Upper lobe of left lung (tissue), 6 donors: ENCODE measurements at regions not wholly inside any gene's neighbourhood (a gene's known extent, or its start where the extent isn't known, plus 50 kb on each side); places are given as distances from the start of the nearest gene placed in this dataset.

Experiments
- ATAC-seq, 2 donors: fragments of 200-7000 bp; cut with Tn5 transposase; one replicate each; pipeline ENCODE4 v1.9.1; 2022; ENCODE audit warnings: mild to moderate bottlenecking in 2 of 2, moderate library complexity in 2 of 2; ENCODE audit not compliant: low FRiP score in 2 of 2
- DNase-seq, 2 donors: peaks; one replicate each; pipeline ENCODE4 v3.0.0-alpha.2; 2019 to 2020
- H3K27ac ChIP-seq, 4 donors: fragments of 200-600 bp; sonication (generic); one replicate each; pipeline ENCODE4 v1.5.1; 2016 to 2019
- H3K27me3 ChIP-seq, 4 donors: fragments of 200-600 bp; sonication (generic); one replicate each; pipeline ENCODE4 v1.5.1; 2017 to 2019
- H3K36me3 ChIP-seq, 4 donors: fragments of 200-600 bp; sonication (generic); one replicate each; pipeline ENCODE4 v1.5.1; 2016 to 2019
- H3K4me1 ChIP-seq, 4 donors: fragments of 200-600 bp; sonication (generic); one replicate each; pipeline ENCODE4 v1.5.1; 2018 to 2019
- H3K4me3 ChIP-seq, 4 donors: fragments of 200-600 bp; sonication (generic); one replicate each; pipeline ENCODE4 v1.5.1; 2017 to 2019; ENCODE audit warnings: mild to moderate bottlenecking in 2 of 4, moderate library complexity in 1 of 4
- H3K9me3 ChIP-seq, 4 donors: fragments of 200-600 bp; sonication (generic); one replicate each; pipeline ENCODE4 v1.5.1; 2018 to 2019
- CTCF ChIP-seq, 6 experiments: fragments of 450-650 bp in 4 of 6; fragments of 200-600 bp in 2 of 6; sonication (generic) in 2 of 6; IDR thresholded peaks; one replicate each; pipeline ENCODE4 v1.5.1; 2016 to 2019; ENCODE audit warnings: antibody characterized with exemption in 6 of 6
- EP300 ChIP-seq, 4 donors: sonication (generic); formaldehyde crosslinking; IDR thresholded peaks; one replicate each; pipeline ENCODE4 v1.5.1; 2017; ENCODE audit warnings: antibody characterized with exemption in 4 of 4, control low read depth in 2 of 4
- POLR2A ChIP-seq, 4 donors: fragments of 450-650 bp; IDR thresholded peaks; one replicate each; pipeline ENCODE4 v1.5.1; 2016 to 2017; ENCODE audit warnings: antibody characterized with exemption in 4 of 4, mild to moderate bottlenecking in 2 of 4
- POLR2AphosphoS5 ChIP-seq, 2 donors: sonication (generic); formaldehyde crosslinking; IDR thresholded peaks; one replicate each; pipeline ENCODE4 v1.5.1; 2017; ENCODE audit warnings: antibody characterized with exemption in 2 of 2
- WGBS, 2 donors: methylation state at CpG; one replicate each; pipeline ENCODE4 v1.1.5; 2017 to 2018; 5-methylcytosine and 5-hydroxymethylcytosine counted together
- donor health status: DM: no; HTN: no; CAD: no; lungs with moderate emphysema.
- donor health status: DM: no; HTN: yes; CAD: no; lungs with severe emphysema.

GRCh38 chr22:47236161-47236560 is 473.7 kb downstream of the TBC1D22A start:
- Histone ChIP-seq H3K4me1 (no peaks in the 10 kb centered on the region), H3K27ac (no peak overlapping the region), H3K4me3 (no peak overlapping the region), H3K9me3 (peaks cover 0 to 15% (median 7%) of the 10 kb centered on the region in 4 donors), H3K36me3 (no peaks in the 10 kb centered on the region), H3K27me3 (no peaks in the 10 kb centered on the region)
- ATAC-seq (no peak), DNase-seq (no peak)
- no peak for TF ChIP-seq EP300 (IDR thresholded peaks at IDR 0.05)
- no peak for TF ChIP-seq CTCF (IDR thresholded peaks at IDR 0.05)
- TF ChIP-seq POLR2AphosphoS5 (IDR thresholded peaks at IDR 0.05): no peak
- no peak for TF ChIP-seq POLR2A (IDR thresholded peaks at IDR 0.05)
- 65 to 69% methylated on average over 2 of the region's 2 CpGs for whole genome bisulfite sequencing, 2 donors

DNA sequence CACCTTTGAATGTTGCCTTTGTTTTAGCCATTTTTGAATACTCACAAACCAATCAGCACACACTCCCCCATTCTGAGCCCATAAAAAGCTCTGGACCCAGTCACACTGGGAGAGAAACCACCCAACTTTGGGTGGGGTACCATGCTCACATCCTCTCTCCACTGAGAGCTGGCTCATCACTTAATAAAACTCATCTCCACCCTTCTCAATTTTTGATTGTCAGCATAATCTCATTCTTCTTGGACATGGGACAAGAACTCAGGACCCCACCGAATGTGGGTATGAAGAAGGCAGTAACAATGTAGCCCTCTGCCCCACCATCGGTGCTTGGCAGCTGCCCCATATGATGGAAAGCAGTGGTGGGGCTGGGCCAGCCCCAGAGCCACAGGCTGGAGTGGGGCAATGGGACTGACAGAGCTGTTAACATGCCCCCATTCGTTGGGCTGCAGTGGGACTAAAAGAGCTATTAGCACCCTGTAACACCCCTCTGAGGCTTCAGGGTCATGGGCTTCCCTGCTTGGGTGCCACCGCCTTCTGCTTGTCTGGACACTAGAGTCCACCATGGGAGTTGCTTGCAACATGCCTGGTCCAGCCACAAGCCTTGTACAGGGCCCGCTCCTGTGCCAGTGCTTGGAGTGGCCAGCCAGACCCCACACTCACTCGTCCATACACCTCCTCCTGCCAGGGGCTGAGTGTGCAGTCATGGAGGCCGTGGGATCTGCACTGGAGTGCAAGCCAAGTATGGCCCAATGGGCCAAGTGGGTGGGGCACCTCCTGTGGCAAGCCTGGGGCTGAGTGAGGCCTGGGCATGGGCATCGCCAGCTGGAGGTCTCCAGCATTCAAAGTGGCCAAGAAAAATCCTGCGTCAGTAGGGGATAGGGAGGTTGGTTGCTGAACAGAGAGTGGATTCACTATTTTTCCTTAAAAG is 471.1 kb downstream of the TBC1D22A start:
- 76 to 78% methylated on average over 8 to 9 of the region's 9 CpGs for WGBS, 2 donors
- no peaks in the 10 kb centered on the region for H3K36me3 ChIP-seq
- ATAC-seq (no peak), DNase-seq (no peak)
- peaks cover 0 to 15% (median 7%) of the 10 kb centered on the region in 4 donors for H3K9me3 ChIP-seq
- no peak overlapping the region for H3K4me3 ChIP-seq
- no peaks in the 10 kb centered on the region for H3K27me3 ChIP-seq
- TF ChIP-seq EP300 (IDR thresholded peaks at IDR 0.05): no peak
- no peak for TF ChIP-seq POLR2AphosphoS5 (IDR thresholded peaks at IDR 0.05)
- TF ChIP-seq POLR2A (IDR thresholded peaks at IDR 0.05): no peak
- TF ChIP-seq CTCF (IDR thresholded peaks at IDR 0.05): no peak
- no peak overlapping the region for H3K27ac ChIP-seq
- H3K4me1 ChIP-seq: no peaks in the 10 kb centered on the region

DNA sequence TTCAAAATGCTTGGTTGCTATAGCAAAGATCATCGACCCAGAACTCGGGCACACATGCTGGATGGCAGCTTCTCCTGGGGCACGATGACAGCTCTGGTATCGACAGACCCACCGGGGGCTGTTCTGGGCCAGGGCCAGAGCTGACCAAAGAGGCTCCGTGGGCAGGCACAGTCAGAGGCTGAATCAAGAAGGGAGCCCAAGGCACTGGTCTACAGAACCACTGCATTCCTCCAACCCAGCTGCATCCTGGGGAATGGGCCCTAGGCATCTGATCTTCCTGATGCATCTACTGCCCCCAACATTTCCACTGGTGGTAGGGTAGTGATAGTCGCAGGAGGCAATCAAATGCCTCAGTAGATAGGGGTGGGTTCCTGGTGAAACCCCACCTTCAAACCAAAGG is 470.3 kb downstream of the TBC1D22A start:
- no peaks in the 10 kb centered on the region for H3K36me3 ChIP-seq
- H3K4me1 ChIP-seq: no peaks in the 10 kb centered on the region
- no peak for TF ChIP-seq CTCF (IDR thresholded peaks at IDR 0.05)
- no peak for TF ChIP-seq POLR2A (IDR thresholded peaks at IDR 0.05)
- TF ChIP-seq POLR2AphosphoS5 (IDR thresholded peaks at IDR 0.05): no peak
- TF ChIP-seq EP300 (IDR thresholded peaks at IDR 0.05): no peak
- DNase-seq (no peak), ATAC-seq (no peak)
- no peak overlapping the region for H3K4me3 ChIP-seq
- WGBS, 2 donors: 76 to 82% methylated on average over 2 to 7 of the region's 7 CpGs
- peaks cover 0 to 15% (median 7%) of the 10 kb centered on the region in 4 donors for H3K9me3 ChIP-seq
- H3K27me3 ChIP-seq: no peaks in the 10 kb centered on the region
- no peak overlapping the region for H3K27ac ChIP-seq

- Histone ChIP-seq H3K27ac (no peak overlapping the region), H3K27me3 (no peaks in the 10 kb centered on the region), H3K4me3 (no peak overlapping the region), H3K4me1 (no peaks in the 10 kb centered on the region), H3K36me3 (no peaks in the 10 kb centered on the region), H3K9me3 (peaks cover 0 to 15% (median 7%) of the 10 kb centered on the region in 4 donors)
- DNase-seq (no peak), ATAC-seq (no peak)
- 64 to 74% methylated on average over 4 of the region's 4 CpGs for WGBS, 2 donors
- no peak for TF ChIP-seq CTCF (IDR thresholded peaks at IDR 0.05)
- TF ChIP-seq EP300 (IDR thresholded peaks at IDR 0.05): no peak
- TF ChIP-seq POLR2AphosphoS5 (IDR thresholded peaks at IDR 0.05): no peak
- TF ChIP-seq POLR2A (IDR thresholded peaks at IDR 0.05): no peak
These were observed 469.7 kb downstream of the TBC1D22A start for GRCh38 chr22:47232197-47232596.
